ENCODE measurements at regions not wholly inside any gene's neighbourhood (a gene's known extent, or its start where the extent isn't known, plus 50 kb on each side); places are given as distances from the start of the nearest gene placed in this dataset.

DNA sequence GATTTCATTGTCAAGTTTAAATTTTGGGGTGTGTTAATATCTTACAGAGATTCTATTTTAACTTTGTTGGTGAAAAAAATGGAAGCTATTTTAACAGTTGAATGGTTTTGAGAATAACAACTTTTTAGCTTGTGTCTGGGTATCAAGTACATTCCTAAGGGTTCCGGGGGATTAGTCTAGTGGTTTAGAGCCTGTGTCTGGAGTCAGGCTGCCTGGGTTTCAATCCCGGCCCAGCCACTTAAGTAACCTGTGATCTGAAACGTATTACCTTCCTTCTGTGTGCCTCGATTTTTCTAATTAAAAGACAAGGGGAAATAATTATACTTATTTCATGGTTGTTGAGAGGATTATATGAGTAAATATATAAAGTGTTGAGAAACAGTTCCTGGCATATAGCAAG, 288.6 kb upstream of the NR3C2 start:
- TF ChIP-seq, protein P1, sequence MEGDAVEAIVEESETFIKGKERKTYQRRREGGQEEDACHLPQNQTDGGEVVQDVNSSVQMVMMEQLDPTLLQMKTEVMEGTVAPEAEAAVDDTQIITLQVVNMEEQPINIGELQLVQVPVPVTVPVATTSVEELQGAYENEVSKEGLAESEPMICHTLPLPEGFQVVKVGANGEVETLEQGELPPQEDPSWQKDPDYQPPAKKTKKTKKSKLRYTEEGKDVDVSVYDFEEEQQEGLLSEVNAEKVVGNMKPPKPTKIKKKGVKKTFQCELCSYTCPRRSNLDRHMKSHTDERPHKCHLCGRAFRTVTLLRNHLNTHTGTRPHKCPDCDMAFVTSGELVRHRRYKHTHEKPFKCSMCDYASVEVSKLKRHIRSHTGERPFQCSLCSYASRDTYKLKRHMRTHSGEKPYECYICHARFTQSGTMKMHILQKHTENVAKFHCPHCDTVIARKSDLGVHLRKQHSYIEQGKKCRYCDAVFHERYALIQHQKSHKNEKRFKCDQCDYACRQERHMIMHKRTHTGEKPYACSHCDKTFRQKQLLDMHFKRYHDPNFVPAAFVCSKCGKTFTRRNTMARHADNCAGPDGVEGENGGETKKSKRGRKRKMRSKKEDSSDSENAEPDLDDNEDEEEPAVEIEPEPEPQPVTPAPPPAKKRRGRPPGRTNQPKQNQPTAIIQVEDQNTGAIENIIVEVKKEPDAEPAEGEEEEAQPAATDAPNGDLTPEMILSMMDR (IDR thresholded peaks at IDR 0.05; ENCODE audit: low read depth, low read length, missing control alignments), result no peak
- no peak for DNase-seq (ENCODE audit: extremely low read depth, low read depth)
- no peak overlapping the region for H3K4me3 ChIP-seq (replicated peaks; ENCODE audit: low read depth, low read length)

DNA sequence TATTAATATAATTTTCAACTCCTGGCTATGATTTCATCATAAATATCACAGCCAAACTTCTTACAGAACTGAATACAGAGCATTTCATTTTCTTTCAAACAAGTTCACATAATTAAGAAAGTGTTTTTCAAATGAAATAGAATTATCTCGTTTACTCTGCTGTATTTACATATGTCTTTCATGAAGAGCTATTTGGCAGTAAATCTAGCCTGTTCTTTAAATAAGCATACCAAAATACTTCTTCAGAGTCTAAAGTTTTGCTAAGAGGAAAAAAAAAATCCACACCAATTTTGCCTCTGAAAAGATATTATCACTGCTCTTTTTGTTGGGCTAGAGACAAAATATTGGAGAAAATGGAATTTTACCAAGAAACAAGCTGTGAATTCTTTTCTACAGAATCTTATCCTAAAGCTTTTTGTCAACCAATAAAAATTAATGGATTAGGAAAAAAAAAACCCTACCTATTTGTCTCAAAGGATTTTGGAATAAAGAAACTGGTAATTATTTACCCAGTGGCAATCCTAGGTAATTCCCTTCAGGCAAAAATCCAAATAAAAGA, 287.9 kb upstream of the NR3C2 start:
- no peak for DNase-seq (ENCODE audit: extremely low read depth, low read depth)
- TF ChIP-seq, protein P1 (IDR thresholded peaks at IDR 0.05; ENCODE audit: low read depth, low read length, missing control alignments), result no peak
- H3K4me3 ChIP-seq (replicated peaks; ENCODE audit: low read depth, low read length), result no peak overlapping the region

DNA sequence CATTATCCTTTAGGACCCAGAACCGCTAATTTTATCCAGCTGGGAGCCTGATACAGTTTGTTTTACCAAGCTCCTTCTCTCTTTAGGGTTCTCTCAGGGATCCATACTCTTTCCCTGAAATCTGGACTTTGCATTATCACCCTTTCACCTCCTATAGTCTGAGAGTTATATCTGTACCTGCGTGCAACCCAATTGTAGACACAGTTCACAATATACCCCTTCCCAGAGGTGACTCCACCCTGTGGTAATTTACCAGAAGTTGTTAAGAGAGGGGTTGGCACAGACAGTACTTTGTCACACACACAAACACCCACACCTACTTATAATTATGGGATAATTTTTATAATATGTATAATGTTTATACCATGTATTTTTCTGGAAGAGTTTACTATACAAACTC, 275.8 kb upstream of the NR3C2 start:
- no peak for DNase-seq (ENCODE audit: extremely low read depth, low read depth)
- no peak overlapping the region for H3K4me3 ChIP-seq (replicated peaks; ENCODE audit: low read depth, low read length)
- TF ChIP-seq, protein P1 (IDR thresholded peaks at IDR 0.05; ENCODE audit: low read depth, low read length, missing control alignments), result no peak

DNA sequence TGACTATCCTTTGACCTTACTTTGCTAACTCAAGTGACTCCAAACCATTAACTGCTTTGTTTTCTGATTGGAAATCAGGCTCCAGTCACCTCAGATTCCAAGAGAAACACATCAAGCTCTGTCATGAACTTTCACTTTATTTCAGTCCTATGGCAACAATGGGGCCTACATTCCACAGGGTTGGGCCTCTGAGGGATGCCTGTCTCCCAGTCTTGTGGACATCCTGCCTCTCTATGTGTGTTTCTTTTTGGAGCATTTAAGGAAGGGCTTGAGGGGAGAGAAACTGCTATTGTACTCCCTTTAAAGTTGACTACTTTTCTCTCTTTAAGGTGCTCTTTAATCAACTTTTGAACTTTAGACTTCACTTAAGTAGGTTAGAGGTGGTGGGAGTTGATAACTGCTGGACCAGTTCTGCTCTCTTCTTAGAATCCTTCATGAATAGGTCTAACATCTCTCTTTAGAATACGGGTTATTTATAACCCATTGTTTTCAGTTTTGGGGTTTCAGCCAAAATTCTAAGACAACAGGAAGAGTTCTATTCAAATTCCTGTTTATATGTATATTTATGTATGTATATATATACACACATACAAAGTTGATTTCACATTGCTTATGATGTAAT, 274.3 kb upstream of the NR3C2 start:
- no peak for DNase-seq (ENCODE audit: extremely low read depth, low read depth)
- TF ChIP-seq, protein P1 (IDR thresholded peaks at IDR 0.05; ENCODE audit: low read depth, low read length, missing control alignments), result no peak
- H3K4me3 ChIP-seq (replicated peaks; ENCODE audit: low read depth, low read length), result no peak overlapping the region

DNA sequence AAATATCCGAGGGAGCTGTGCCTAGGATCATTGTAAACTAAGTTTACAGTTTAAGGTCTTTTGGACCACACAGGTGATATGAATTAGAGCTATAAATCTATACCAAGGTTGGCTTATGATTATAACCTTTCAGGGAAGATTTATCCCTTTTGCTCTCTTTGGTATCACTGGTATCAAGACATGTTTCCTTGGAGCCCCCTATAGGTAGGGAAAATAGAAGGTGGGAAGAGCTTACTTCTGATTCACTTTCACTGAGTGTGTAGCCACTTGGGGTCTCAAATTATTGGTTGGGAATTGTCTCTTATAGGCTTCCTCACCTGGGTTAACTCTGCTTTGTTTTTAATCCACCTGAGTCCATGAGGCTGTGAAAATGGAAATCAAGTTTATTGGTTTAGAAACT, 262.1 kb upstream of the NR3C2 start:
- no peak overlapping the region for H3K4me3 ChIP-seq (replicated peaks; ENCODE audit: low read depth, low read length)
- no peak for DNase-seq (ENCODE audit: extremely low read depth, low read depth)
- TF ChIP-seq, protein P1 (IDR thresholded peaks at IDR 0.05; ENCODE audit: low read depth, low read length, missing control alignments), result no peak

DNA sequence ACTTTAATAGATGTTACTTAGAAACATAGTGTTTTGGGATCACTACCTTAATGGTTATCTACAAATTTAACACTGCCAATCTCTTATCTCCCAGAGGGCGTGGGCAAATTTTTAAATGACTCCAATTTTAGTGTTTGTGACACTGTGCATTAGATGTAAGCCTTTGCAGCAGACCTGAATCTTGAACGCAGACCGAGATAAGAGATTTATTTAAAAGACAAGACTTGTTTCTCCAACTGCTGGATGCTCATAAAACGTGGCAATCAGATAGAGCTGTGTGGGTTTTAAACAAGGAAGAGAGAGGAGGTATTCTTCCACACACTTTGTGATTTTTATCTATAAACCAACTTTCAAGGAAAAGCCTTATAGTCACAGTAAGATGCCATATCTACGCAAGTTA, 252.5 kb upstream of the NR3C2 start:
- TF ChIP-seq, protein P1 (IDR thresholded peaks at IDR 0.05; ENCODE audit: low read depth, low read length, missing control alignments), result no peak
- no peak for DNase-seq (ENCODE audit: extremely low read depth, low read depth)
- no peak overlapping the region for H3K4me3 ChIP-seq (replicated peaks; ENCODE audit: low read depth, low read length)

All from HFF-Myc (cell line).